Spleen (tissue), 7 donors: ENCODE measurements at regions not wholly inside any gene's neighbourhood (a gene's known extent, or its start where the extent isn't known, plus 50 kb on each side); places are given as distances from the start of the nearest gene placed in this dataset.

Source experiments
- CTCF ChIP-seq, 11 experiments: fragments of 200-600 bp in 7 of 11; fragments of 450-650 bp in 4 of 11; sonication (generic) in 4 of 11; IDR thresholded peaks in 8 of 11; conservative IDR thresholded peaks in 3 of 11; 1 replicate in 7 of 11; 2 replicates in 4 of 11; pipeline versions ENCODE4 v1.4.0 to v1.8.0; 2016 to 2021; ENCODE audit warnings: antibody characterized with exemption in 11 of 11, inconsistent platforms in 4 of 11, mild to moderate bottlenecking in 1 of 11
- POLR2A ChIP-seq, 3 donors: fragments of 450-650 bp; IDR thresholded peaks; one replicate each; pipeline ENCODE4 v1.5.1; 2017; ENCODE audit warnings: antibody characterized with exemption in 3 of 3, mild to moderate bottlenecking in 1 of 3
- donor health status: DM: no; HTN: no; CAD: no; lungs with moderate emphysema.
- donor health status: DM: no; HTN: no; CAD: no.
- donor health status: DM: no; HTN: no; CAD: no.

GRCh38 chr2:140063356-140063755, 1283.2 kb upstream of the NXPH2 start:
- TF ChIP-seq CTCF (IDR thresholded peaks at IDR 0.05 in 8 of 11, conservative IDR thresholded peaks at IDR 0.05 in 3 of 11) = no peak
- no peak for TF ChIP-seq POLR2A (IDR thresholded peaks at IDR 0.05)
